IgD-negative memory B cell (primary cell): ENCODE measurements at regions not wholly inside any gene's neighbourhood (a gene's known extent, or its start where the extent isn't known, plus 50 kb on each side); places are given as distances from the start of the nearest gene placed in this dataset.
"Not testable (repeated sequence)": the region's sequence is repeated elsewhere in the genome, so short reads cannot be mapped to it uniquely, and the experiment has no call there.

Experiments used
- H3K27ac Mint-ChIP-seq, 3 donors: one replicate each; pipeline ENCODE4 v1.8.0; 2020 to 2022; ENCODE audit warnings: mild to moderate bottlenecking in 3 of 3, mixed read lengths in 3 of 3, moderate library complexity in 1 of 3
- H3K27me3 Mint-ChIP-seq: one replicate; pipeline ENCODE4 v1.8.0; 2021; ENCODE audit warnings: mixed read lengths
- H3K36me3 Mint-ChIP-seq: one replicate; pipeline ENCODE4 v1.8.0; 2020; ENCODE audit warnings: mild to moderate bottlenecking, mixed read lengths
- H3K4me1 Mint-ChIP-seq, 3 donors: one replicate each; pipeline ENCODE4 v1.8.0; 2020 to 2022; ENCODE audit warnings: mixed read lengths in 3 of 3, mild to moderate bottlenecking in 1 of 3
- H3K4me3 Mint-ChIP-seq, 4 donors: one replicate each; pipeline ENCODE4 v1.8.0; 2020 to 2022; ENCODE audit warnings: mild to moderate bottlenecking in 4 of 4, mixed read lengths in 4 of 4, moderate library complexity in 3 of 4
- H3K9me3 Mint-ChIP-seq, 3 donors: one replicate each; pipeline ENCODE4 v1.8.0; 2020 to 2021; ENCODE audit warnings: mixed read lengths in 3 of 3, mild to moderate bottlenecking in 1 of 3

GRCh38 chr3:182424006-182424405, 369.3 kb upstream of the ATP11B start:
- no peaks in the 10 kb centered on the region for H3K36me3 Mint-ChIP-seq
- H3K27me3 Mint-ChIP-seq = peaks cover 6% of the 10 kb centered on the region
- no peaks in the 10 kb centered on the region for H3K9me3 Mint-ChIP-seq
- no peak overlapping the region for H3K4me3 Mint-ChIP-seq
- no peak overlapping the region for H3K27ac Mint-ChIP-seq
- no peaks in the 10 kb centered on the region for H3K4me1 Mint-ChIP-seq

DNA sequence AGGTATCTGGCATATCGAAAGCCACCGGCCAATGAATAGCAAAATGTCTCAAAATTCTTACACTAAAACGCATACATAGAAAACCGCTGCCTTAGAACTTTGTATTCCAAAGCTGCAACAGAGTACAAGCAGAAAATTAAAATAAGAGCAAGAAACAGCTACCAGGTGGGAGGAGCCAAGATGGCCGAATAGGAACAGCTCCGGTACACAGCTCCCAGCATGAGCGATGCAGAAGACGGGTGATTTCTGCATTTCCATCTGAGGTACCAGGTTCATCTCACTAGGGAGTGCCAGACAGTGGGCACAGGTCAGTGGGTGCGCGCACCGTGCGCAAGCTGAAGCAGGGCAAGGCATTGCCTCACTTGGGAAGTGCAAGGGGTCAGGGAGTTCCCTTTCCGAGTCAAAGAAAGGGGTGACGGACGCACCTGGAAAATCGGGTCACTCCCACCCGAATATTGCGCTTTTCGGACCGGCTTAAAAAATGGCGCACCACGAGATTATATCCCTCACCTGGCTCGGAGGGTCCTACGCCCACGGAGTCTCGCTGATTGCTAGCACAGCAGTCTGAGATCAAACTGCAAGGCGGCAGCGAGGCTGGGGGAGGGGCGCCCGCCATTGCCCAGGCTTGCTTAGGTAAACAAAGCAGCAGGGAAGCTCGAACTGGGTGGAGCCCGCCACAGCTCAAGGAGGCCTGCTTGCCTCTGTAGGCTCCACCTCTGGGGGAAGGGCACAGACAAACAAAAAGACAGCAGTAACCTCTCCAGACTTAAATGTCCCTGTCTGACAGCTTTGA, 367.2 kb upstream of the ATP11B start:
- not testable (repeated sequence) for H3K27ac Mint-ChIP-seq, H3K4me1 Mint-ChIP-seq, H3K36me3 Mint-ChIP-seq, H3K9me3 Mint-ChIP-seq, H3K4me3 Mint-ChIP-seq, H3K27me3 Mint-ChIP-seq

DNA sequence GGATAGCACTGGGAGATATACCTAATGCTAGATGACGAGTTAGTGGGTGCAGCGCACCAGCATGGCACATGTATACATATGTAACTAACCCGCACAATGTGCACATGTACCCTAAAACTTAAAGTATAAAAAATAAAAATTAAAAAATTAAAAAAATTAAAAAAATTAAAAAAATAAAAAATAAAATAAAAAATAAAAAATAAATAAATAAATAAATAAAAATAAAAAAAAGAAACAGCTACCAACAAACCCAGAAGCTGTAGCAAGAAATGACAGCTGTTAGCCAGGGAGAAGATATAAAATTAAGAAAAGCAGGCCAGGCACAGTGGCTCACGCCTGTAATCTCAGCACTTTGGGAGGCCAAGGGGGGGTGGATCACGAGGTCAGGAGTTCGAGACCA, 361.3 kb upstream of the ATP11B start:
- H3K9me3 Mint-ChIP-seq, H3K36me3 Mint-ChIP-seq, H3K27me3 Mint-ChIP-seq, H3K27ac Mint-ChIP-seq, H3K4me1 Mint-ChIP-seq, H3K4me3 Mint-ChIP-seq: not testable (repeated sequence)

GRCh38 chr3:182435860-182436259, 357.4 kb upstream of the ATP11B start:
- Mint-ChIP-seq H3K36me3 (no peaks in the 10 kb centered on the region), H3K4me1 (no peaks in the 10 kb centered on the region), H3K4me3 (no peak overlapping the region), H3K27me3 (no peaks in the 10 kb centered on the region), H3K27ac (no peak overlapping the region), H3K9me3 (no peaks in the 10 kb centered on the region)

DNA sequence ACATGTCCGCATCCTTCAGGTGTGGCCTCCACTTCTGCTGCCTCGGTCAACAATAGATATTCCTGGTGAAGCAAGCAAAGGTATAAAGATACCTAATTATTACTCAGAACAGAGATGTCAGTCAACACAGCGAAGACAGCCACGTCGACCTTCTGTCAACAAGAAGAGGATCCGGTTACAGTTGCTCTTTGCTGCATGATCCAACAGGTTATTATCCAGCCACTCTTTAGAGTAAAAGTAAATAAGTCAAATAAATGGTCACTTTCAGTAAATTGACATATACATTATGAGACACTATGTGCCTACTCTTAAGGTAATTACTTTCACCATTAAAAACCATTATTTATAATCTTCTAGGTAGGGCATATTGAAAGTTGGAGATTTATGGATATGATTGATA, 356.8 kb upstream of the ATP11B start:
- H3K9me3 Mint-ChIP-seq = no peaks in the 10 kb centered on the region
- H3K4me3 Mint-ChIP-seq = no peak overlapping the region
- no peaks in the 10 kb centered on the region for H3K36me3 Mint-ChIP-seq
- H3K27ac Mint-ChIP-seq = no peak overlapping the region
- H3K4me1 Mint-ChIP-seq = no peaks in the 10 kb centered on the region
- no peaks in the 10 kb centered on the region for H3K27me3 Mint-ChIP-seq

DNA sequence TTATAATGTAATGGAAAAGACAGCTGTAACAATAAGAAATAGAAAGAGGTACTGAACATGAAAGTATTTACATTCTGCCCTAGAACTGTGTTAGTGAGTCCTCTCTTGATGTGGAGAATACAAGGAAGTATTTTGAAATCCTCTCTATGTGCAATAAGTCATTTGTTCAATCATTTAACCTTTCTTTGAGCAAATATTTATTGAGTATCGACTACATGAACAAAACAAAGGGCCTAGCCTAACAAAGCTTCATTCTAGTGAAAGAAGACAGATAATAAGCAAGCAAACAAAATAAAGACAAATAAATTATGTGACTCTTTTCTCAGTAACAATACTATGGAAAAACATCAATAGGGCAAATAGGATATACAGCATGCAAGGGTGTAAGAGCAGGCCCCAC, 354.9 kb upstream of the ATP11B start:
- Mint-ChIP-seq H3K36me3 (no peaks in the 10 kb centered on the region), H3K4me3 (no peak overlapping the region), H3K27ac (no peak overlapping the region), H3K9me3 (no peaks in the 10 kb centered on the region), H3K4me1 (no peaks in the 10 kb centered on the region), H3K27me3 (no peaks in the 10 kb centered on the region)

GRCh38 chr3:182440101-182440500, 353.2 kb upstream of the ATP11B start:
- H3K4me3 Mint-ChIP-seq = no peak overlapping the region
- no peaks in the 10 kb centered on the region for H3K9me3 Mint-ChIP-seq
- no peaks in the 10 kb centered on the region for H3K4me1 Mint-ChIP-seq
- H3K36me3 Mint-ChIP-seq = no peaks in the 10 kb centered on the region
- H3K27ac Mint-ChIP-seq = no peak overlapping the region
- H3K27me3 Mint-ChIP-seq = no peaks in the 10 kb centered on the region

GRCh38 chr3:182445576-182445975, 347.7 kb upstream of the ATP11B start:
- H3K27me3 Mint-ChIP-seq = no peaks in the 10 kb centered on the region
- no peak overlapping the region for H3K4me3 Mint-ChIP-seq
- H3K4me1 Mint-ChIP-seq = peaks cover 0 to 2% (median 0%) of the 10 kb centered on the region in 3 donors
- no peaks in the 10 kb centered on the region for H3K36me3 Mint-ChIP-seq
- H3K27ac Mint-ChIP-seq = no peak overlapping the region
- no peaks in the 10 kb centered on the region for H3K9me3 Mint-ChIP-seq

GRCh38 chr3:182450942-182451787, 342.1 kb upstream of the ATP11B start:
- Mint-ChIP-seq H3K4me3 (no peak overlapping the region), H3K27me3 (no peaks in the 10 kb centered on the region), H3K4me1 (no peaks in the 10 kb centered on the region), H3K36me3 (peaks cover 1% of the 10 kb centered on the region), H3K9me3 (peaks cover 0 to 6% (median 3%) of the 10 kb centered on the region in 3 donors), H3K27ac (no peak overlapping the region)

DNA sequence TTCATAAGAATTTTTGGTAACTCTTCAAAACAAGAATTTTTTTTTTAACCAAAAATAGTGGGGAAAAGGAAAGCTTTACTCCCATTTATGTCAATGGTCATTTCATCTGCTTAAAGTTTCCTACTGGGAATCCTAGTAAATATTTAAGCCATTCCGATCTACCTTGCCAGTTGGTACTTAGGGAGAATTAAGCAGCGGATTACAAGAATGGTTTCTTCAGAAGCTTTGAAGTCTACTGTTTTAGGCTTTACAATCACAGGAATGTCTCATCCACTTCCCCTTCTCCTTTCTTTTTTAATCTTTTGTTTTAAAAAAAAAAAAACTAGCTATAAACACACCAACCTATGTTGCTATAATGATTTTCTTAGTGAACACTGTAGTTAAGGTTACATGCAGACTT, 341.4 kb upstream of the ATP11B start:
- Mint-ChIP-seq H3K27ac (no peak overlapping the region), H3K4me3 (no peak overlapping the region), H3K4me1 (no peaks in the 10 kb centered on the region), H3K9me3 (peaks cover 0 to 10% (median 3%) of the 10 kb centered on the region in 3 donors), H3K27me3 (no peaks in the 10 kb centered on the region), H3K36me3 (peaks cover 1% of the 10 kb centered on the region)

GRCh38 chr3:182455011-182455410, 338.3 kb upstream of the ATP11B start:
- H3K9me3 Mint-ChIP-seq = peaks cover 3 to 10% (median 3%) of the 10 kb centered on the region in 3 donors
- H3K4me1 Mint-ChIP-seq = no peaks in the 10 kb centered on the region
- no peak overlapping the region for H3K27ac Mint-ChIP-seq
- no peak overlapping the region for H3K4me3 Mint-ChIP-seq
- no peaks in the 10 kb centered on the region for H3K27me3 Mint-ChIP-seq
- peaks cover 1% of the 10 kb centered on the region for H3K36me3 Mint-ChIP-seq

DNA sequence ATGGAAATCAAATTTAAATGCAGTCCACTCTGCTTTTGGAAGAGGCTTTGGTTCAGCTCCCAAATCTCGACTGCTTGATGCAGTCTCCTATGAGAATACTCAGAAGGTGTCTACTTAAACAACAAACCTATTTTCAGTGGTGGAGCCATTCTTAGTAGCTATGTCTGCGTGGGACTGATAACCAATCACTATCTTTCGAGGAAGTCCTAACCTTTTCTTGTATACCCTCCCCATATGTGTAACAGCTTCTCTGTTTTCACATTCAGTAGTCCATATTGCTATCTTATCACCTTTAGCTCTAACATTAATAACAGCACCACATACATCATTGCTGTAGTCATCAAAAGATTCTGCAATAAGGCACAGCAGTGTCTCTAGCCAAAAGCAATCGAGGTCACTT, 333.0 kb upstream of the ATP11B start:
- no peaks in the 10 kb centered on the region for H3K36me3 Mint-ChIP-seq
- no peak overlapping the region for H3K27ac Mint-ChIP-seq
- peaks cover 6 to 8% (median 7%) of the 10 kb centered on the region in 3 donors for H3K9me3 Mint-ChIP-seq
- no peak overlapping the region for H3K4me3 Mint-ChIP-seq
- no peaks in the 10 kb centered on the region for H3K27me3 Mint-ChIP-seq
- no peaks in the 10 kb centered on the region for H3K4me1 Mint-ChIP-seq

DNA sequence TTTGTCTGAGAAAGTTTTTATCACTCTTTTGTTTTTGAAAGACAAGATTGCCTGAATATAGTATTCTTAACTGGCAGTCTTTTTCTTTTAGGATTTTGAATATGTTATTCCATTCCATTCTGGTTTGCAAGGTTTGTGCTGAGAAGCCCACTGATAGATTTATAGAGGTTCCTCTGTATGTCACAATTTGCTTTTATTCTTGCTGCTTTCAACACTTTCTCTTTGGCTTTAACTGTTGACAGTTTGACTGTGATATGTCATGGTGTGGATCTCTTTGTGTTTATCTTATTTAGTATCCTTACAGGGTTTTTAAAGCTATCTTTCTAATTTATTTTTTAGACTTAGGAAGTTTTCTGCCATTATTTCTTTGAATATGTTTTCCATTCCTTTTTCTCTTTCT, 331.2 kb upstream of the ATP11B start:
- Mint-ChIP-seq H3K4me3 (no peak overlapping the region), H3K9me3 (peaks cover 3 to 7% (median 5%) of the 10 kb centered on the region in 3 donors), H3K4me1 (no peaks in the 10 kb centered on the region), H3K27me3 (no peaks in the 10 kb centered on the region), H3K36me3 (no peaks in the 10 kb centered on the region), H3K27ac (no peak overlapping the region)

GRCh38 chr3:182464513-182465145, 328.7 kb upstream of the ATP11B start:
- no peak overlapping the region for H3K27ac Mint-ChIP-seq
- H3K36me3 Mint-ChIP-seq = no peaks in the 10 kb centered on the region
- H3K27me3 Mint-ChIP-seq = peaks cover 4% of the 10 kb centered on the region
- peaks cover 3 to 5% (median 5%) of the 10 kb centered on the region in 3 donors for H3K9me3 Mint-ChIP-seq
- H3K4me1 Mint-ChIP-seq = no peaks in the 10 kb centered on the region
- no peak overlapping the region for H3K4me3 Mint-ChIP-seq
